HCT116 (cell line): ENCODE measurements at regions not wholly inside any gene's neighbourhood (a gene's known extent, or its start where the extent isn't known, plus 50 kb on each side); places are given as distances from the start of the nearest gene placed in this dataset.

Experiments
- ATAC-seq: fragments of 200-7000 bp; cut with Tn5 transposase; 2 replicates; pipeline ENCODE4 v1.9.1; 2020; ENCODE audit warnings: mild to moderate bottlenecking, moderate library complexity
- BruUV-seq: library from RNA; stranded (reverse); fragments of 400-500 nt; replicated peaks from 2 replicates; lab custom pipeline; 2021; lab: Mats Ljungman, UMichigan
- CTCF ChIA-PET: fragments of 300-600 bp; sonication (Branson Sonifier 250); formaldehyde crosslinking; loops from one replicate; lab custom pipeline; 2021; ENCODE audit warnings: antibody characterized with exemption; lab: Charles Lee
- POLR2A ChIA-PET: fragments of 300-600, 350-600 bp; sonication (Branson Sonifier 250); formaldehyde crosslinking; loops from one replicate; lab custom pipeline; 2021; ENCODE audit warnings: antibody characterized with exemption; lab: Charles Lee
- RAD21 ChIA-PET, 2 experiments: fragments of 300-600 bp; sonication (Branson Sonifier 250); formaldehyde crosslinking; loops; one replicate each; lab custom pipeline; 2023; ENCODE audit warnings: low total read pairs in 2 of 2; ENCODE audit not compliant: uncharacterized antibody in 2 of 2, unreplicated experiment in 2 of 2, low non-redundant PET in 1 of 2; lab: Charles Lee
- DNase-seq: peaks from one replicate; pipeline ENCODE4 v3.0.0-alpha.2; 2010; ENCODE audit warnings: low read depth, low spot score
- H2AFZ ChIP-seq: fragments of 200-600 bp; shearing (Covaris generic), sonication (generic); 2 replicates; pipeline ENCODE4 v1.6.1; 2017; ENCODE audit warnings: low read depth, mixed run types, mixed read lengths, antibody characterized with exemption, low read length; ENCODE audit not compliant: poor library complexity, severe bottlenecking
- H3K27ac ChIP-seq: 2 replicates; pipeline ENCODE4 v1.5.1; 2012; ENCODE audit warnings: low read depth, low read length
- H3K27me3 ChIP-seq: fragments of 200-600 bp; sonication (generic); 2 replicates; pipeline ENCODE4 v1.6.1; 2016; ENCODE audit warnings: mixed run types, low read length, mixed read lengths; ENCODE audit not compliant: insufficient read depth
- H3K36me3 ChIP-seq, 2 experiments: fragments of 200-500 bp in 1 of 2; fragments of 200-600 bp in 1 of 2; sonication (Bioruptor generic) in 1 of 2; sonication (generic) in 1 of 2; 2 replicates each; pipeline versions ENCODE4 v1.5.1 to v1.6.1; 2014 to 2016; ENCODE audit warnings: low read length in 2 of 2, inconsistent platforms in 1 of 2, mixed read lengths in 1 of 2, mixed run types in 1 of 2; ENCODE audit not compliant: insufficient read depth in 2 of 2, control insufficient read depth in 1 of 2
- H3K4me1 ChIP-seq, 2 experiments: fragments of 200-600 bp in 1 of 2; sonication (generic) in 1 of 2; 2 replicates each; pipeline versions ENCODE4 v1.5.1 to v1.6.1; 2012 to 2017; ENCODE audit warnings: low read length in 2 of 2, inconsistent platforms in 1 of 2, mild to moderate bottlenecking in 1 of 2, mixed read lengths in 1 of 2, mixed run types in 1 of 2, moderate library complexity in 1 of 2; ENCODE audit not compliant: insufficient read depth in 2 of 2, control insufficient read depth in 1 of 2
- H3K4me2 ChIP-seq: fragments of 200-600 bp; sonication (generic); 2 replicates; pipeline ENCODE4 v1.6.1; 2017; ENCODE audit warnings: mixed run types, low read length, mixed read lengths
- H3K4me3 ChIP-seq, 2 experiments: fragments of 200-600 bp in 1 of 2; sonication (generic) in 1 of 2; replicated peaks in 1 of 2; 2 replicates each; pipeline ENCODE4 v1.5.1; 2011 to 2016; ENCODE audit warnings: low read length in 2 of 2, control low read depth in 1 of 2, low read depth in 1 of 2, mild to moderate bottlenecking in 1 of 2, mixed read lengths in 1 of 2, mixed run types in 1 of 2
- H3K79me2 ChIP-seq: fragments of 200-600 bp; sonication (generic); 2 replicates; pipeline ENCODE4 v1.6.1; 2017; ENCODE audit warnings: mild to moderate bottlenecking, mixed run types, low read length, moderate library complexity, mixed read lengths; ENCODE audit not compliant: insufficient read depth
- H3K9ac ChIP-seq: fragments of 200-600 bp; sonication (generic); 2 replicates; pipeline ENCODE4 v1.6.1; 2016; ENCODE audit warnings: low read length, mixed read lengths
- H3K9me2 ChIP-seq: fragments of 200-600 bp; sonication (generic), shearing (Covaris generic); 2 replicates; pipeline ENCODE4 v1.6.1; 2017; ENCODE audit warnings: mixed run types, mild to moderate bottlenecking, moderate library complexity; ENCODE audit not compliant: insufficient read depth
- H3K9me3 ChIP-seq, 2 experiments: fragments of 200-500 bp in 1 of 2; fragments of 200-600 bp in 1 of 2; sonication (Bioruptor generic) in 1 of 2; sonication (generic) in 1 of 2; 2 replicates each; pipeline ENCODE4 v1.6.1; 2014 to 2017; ENCODE audit warnings: low read length in 2 of 2, mixed read lengths in 2 of 2, inconsistent platforms in 1 of 2, low read depth in 1 of 2, mild to moderate bottlenecking in 1 of 2, mixed run types in 1 of 2, moderate library complexity in 1 of 2; ENCODE audit not compliant: control insufficient read depth in 1 of 2, insufficient read depth in 1 of 2
- H4K20me1 ChIP-seq: fragments of 200-600 bp; sonication (generic), shearing (Covaris generic); 2 replicates; pipeline ENCODE4 v1.6.1; 2017; ENCODE audit warnings: mixed run types, mild to moderate bottlenecking, moderate library complexity; ENCODE audit not compliant: insufficient read depth
- CBX3 ChIP-seq: IDR thresholded peaks from 2 replicates; pipeline ENCODE4 v1.6.1; 2012; ENCODE audit warnings: low read depth
- CEBPB ChIP-seq: IDR thresholded peaks from 2 replicates; pipeline ENCODE4 v1.6.1; 2012; ENCODE audit warnings: low read depth
- CTCF ChIP-seq, 3 experiments: fragments of 200-600 bp in 1 of 3; sonication (generic) in 1 of 3; IDR thresholded peaks in 2 of 3; conservative IDR thresholded peaks in 1 of 3; 2 replicates each; pipeline ENCODE4 v1.5.1; 2012 to 2017; ENCODE audit warnings: low read depth in 2 of 3, low read length in 2 of 3, antibody characterized with exemption in 1 of 3, borderline replicate concordance in 1 of 3, control low read depth in 1 of 3, mild to moderate bottlenecking in 1 of 3, mixed read lengths in 1 of 3, mixed run types in 1 of 3, moderate library complexity in 1 of 3; ENCODE audit not compliant: insufficient read depth in 1 of 3
- EGR1 ChIP-seq: IDR thresholded peaks from 2 replicates; pipeline ENCODE4 v1.6.1; 2012; ENCODE audit warnings: low read depth
- ELF1 ChIP-seq: IDR thresholded peaks from 2 replicates; pipeline ENCODE4 v1.6.1; 2012; ENCODE audit warnings: low read depth, borderline replicate concordance
- EZH2 ChIP-seq: fragments of 200-600 bp; sonication (generic); IDR thresholded peaks from 2 replicates; pipeline ENCODE4 v1.6.1; 2017; ENCODE audit warnings: antibody characterized with exemption, mixed run types
- EZH2phosphoT487 ChIP-seq: fragments of 200-600 bp; IDR thresholded peaks from 2 replicates; pipeline ENCODE4 v1.6.1; 2018; ENCODE audit warnings: antibody characterized with exemption, borderline replicate concordance
- FOSL1 ChIP-seq: IDR thresholded peaks from 2 replicates; pipeline ENCODE4 v1.6.1; 2012; ENCODE audit warnings: low read depth
- JUND ChIP-seq: IDR thresholded peaks from 2 replicates; pipeline ENCODE4 v1.6.1; 2012
- MAX ChIP-seq: IDR thresholded peaks from 2 replicates; pipeline ENCODE4 v1.6.1; 2012
- POLR2A ChIP-seq: IDR thresholded peaks from 2 replicates; pipeline ENCODE4 v1.7.0; 2011; ENCODE audit warnings: borderline replicate concordance; ENCODE audit not compliant: insufficient read depth, insufficient read length; ENCODE audit errors: extremely low read depth
- POLR2AphosphoS5 ChIP-seq: IDR thresholded peaks from 2 replicates; pipeline ENCODE4 v1.6.1; 2011; ENCODE audit warnings: mild to moderate bottlenecking, low read depth, low read length, moderate library complexity
- RAD21 ChIP-seq: IDR thresholded peaks from 2 replicates; pipeline ENCODE4 v1.6.1; 2012; ENCODE audit warnings: low read depth, mild to moderate bottlenecking
- SIN3A ChIP-seq: IDR thresholded peaks from 2 replicates; pipeline ENCODE4 v1.6.1; 2012; ENCODE audit warnings: low read depth
- YY1 ChIP-seq: IDR thresholded peaks from 2 replicates; pipeline ENCODE4 v1.6.1; 2011; ENCODE audit warnings: low read length, low read depth, moderate library complexity, mild to moderate bottlenecking; ENCODE audit not compliant: insufficient replicate concordance; ENCODE audit errors: extremely low read depth
- ZNF274 ChIP-seq: fragments of 200-500 bp; sonication (Bioruptor generic); IDR thresholded peaks from 2 replicates; pipeline ENCODE4 v1.6.1; 2014; ENCODE audit warnings: mild to moderate bottlenecking, low read depth, low read length, inconsistent platforms
- intact Hi-C: fragments of 100-400 bp; cut with micrococcal nuclease; formaldehyde crosslinking; loops from 2 replicates; pipeline ENCODE4 v1.10.0; 2022
- TF ChIP-seq, protein P1 (sequence below): IDR thresholded peaks from 2 replicates; pipeline ENCODE4 v1.6.1; 2012

- Histone ChIP-seq H3K36me3 (no peaks in the 10 kb centered on the region), H3K9ac (no peak overlapping the region), H3K4me2 (no peak overlapping the region), H3K9me2 (no peaks in the 10 kb centered on the region), H3K9me3 (no peaks in the 10 kb centered on the region), H3K4me1 (no peaks in the 10 kb centered on the region)
- TF ChIP-seq POLR2A: no peak
- TF ChIP-seq EGR1: no peak
- TF ChIP-seq ZNF274: no peak
- no peak for TF ChIP-seq ELF1
- TF ChIP-seq CTCF (IDR thresholded peaks at IDR 0.05 in 2 of 3, conservative IDR thresholded peaks at IDR 0.05 in 1 of 3; ENCODE audit: borderline replicate concordance in 1 of 3, insufficient read depth in 1 of 3, low read depth in 2 of 3, low read length in 2 of 3): no peak
- TF ChIP-seq CEBPB: no peak
- TF ChIP-seq CBX3: no peak
- TF ChIP-seq RAD21: no peak
- TF ChIP-seq EZH2: no peak
- TF ChIP-seq YY1: no peak
- TF ChIP-seq POLR2AphosphoS5: no peak
- no peak for TF ChIP-seq SIN3A
- TF ChIP-seq, protein P1, sequence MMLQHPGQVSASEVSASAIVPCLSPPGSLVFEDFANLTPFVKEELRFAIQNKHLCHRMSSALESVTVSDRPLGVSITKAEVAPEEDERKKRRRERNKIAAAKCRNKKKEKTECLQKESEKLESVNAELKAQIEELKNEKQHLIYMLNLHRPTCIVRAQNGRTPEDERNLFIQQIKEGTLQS: no peak
- TF ChIP-seq FOSL1: no peak
- no peak for TF ChIP-seq JUND
- no peak for TF ChIP-seq EZH2phosphoT487
- TF ChIP-seq MAX: no peak
- TF ChIP-seq, all 23 proteins: peak for 0
- H3K79me2 ChIP-seq: no peaks in the 10 kb centered on the region
- no peak for ATAC-seq
- BruUV-seq: no TSS peak
- no peaks in the 10 kb centered on the region for H3K27me3 ChIP-seq
- POLR2A ChIA-PET: no interaction called here
- no peak for DNase-seq
- intact Hi-C loops: no loop called here
- H3K27ac ChIP-seq: no peak overlapping the region
- H3K4me3 ChIP-seq: no peak overlapping the region
- RAD21 ChIA-PET: no interaction called here
- no peak overlapping the region for H2AFZ ChIP-seq
- CTCF ChIA-PET: no interaction called here
- no peaks in the 10 kb centered on the region for H4K20me1 ChIP-seq
These were observed 1045.1 kb downstream of the ADGRL2 start for GRCh38 chr1:82845866-82846265.
